Astrocyte (in vitro differentiated cells and primary cell): ENCODE measurements at regions not wholly inside any gene's neighbourhood (a gene's known extent, or its start where the extent isn't known, plus 50 kb on each side); places are given as distances from the start of the nearest gene placed in this dataset.

Experiments used
- DNase-seq: peaks from one replicate; pipeline ENCODE4 v3.0.0-alpha.2; 2010; ENCODE audit warnings: low read depth
- FAIRE-seq: peaks from 2 replicates; lab custom pipeline; 2011; peaks lifted over from hg19 to GRCh38; lab: Jason Lieb, UNC
- H2AFZ ChIP-seq: 2 replicates; pipeline ENCODE4 v1.6.0; 2012; ENCODE audit warnings: low read depth, low read length, inconsistent platforms
- H3K27ac ChIP-seq: 2 replicates; pipeline ENCODE4 v1.5.1; 2011; ENCODE audit warnings: low read depth, low read length, inconsistent platforms
- H3K27me3 ChIP-seq: 2 replicates; pipeline ENCODE4 v1.6.0; 2011; ENCODE audit warnings: low read length, inconsistent platforms; ENCODE audit not compliant: insufficient read depth
- H3K36me3 ChIP-seq: 2 replicates; pipeline ENCODE4 v1.5.1; 2011; ENCODE audit warnings: low read length, inconsistent platforms; ENCODE audit not compliant: insufficient read depth
- H3K4me1 ChIP-seq: 2 replicates; pipeline ENCODE4 v1.5.1; 2011; ENCODE audit warnings: low read length, inconsistent platforms; ENCODE audit not compliant: insufficient read depth
- H3K4me2 ChIP-seq: 2 replicates; pipeline ENCODE4 v1.6.0; 2012; ENCODE audit warnings: low read length, inconsistent platforms
- H3K4me3 ChIP-seq: 2 replicates; pipeline ENCODE4 v1.5.1; 2011; ENCODE audit warnings: low read depth, mild to moderate bottlenecking, low read length, inconsistent platforms; ENCODE audit not compliant: insufficient read depth
- H3K79me2 ChIP-seq: 2 replicates; pipeline ENCODE4 v1.6.0; 2012; ENCODE audit warnings: mild to moderate bottlenecking, low read length, inconsistent platforms; ENCODE audit not compliant: insufficient read depth
- H3K9ac ChIP-seq: 2 replicates; pipeline ENCODE4 v1.6.0; 2012; ENCODE audit warnings: mild to moderate bottlenecking, low read length, inconsistent platforms
- H3K9me3 ChIP-seq: 2 replicates; pipeline ENCODE4 v1.5.1; 2012; ENCODE audit warnings: low read depth, mild to moderate bottlenecking, low read length, inconsistent platforms; ENCODE audit not compliant: insufficient read depth
- H4K20me1 ChIP-seq: 2 replicates; pipeline ENCODE4 v1.6.0; 2012; ENCODE audit warnings: low read length, inconsistent platforms; ENCODE audit not compliant: insufficient read depth
- H3K27ac Mint-ChIP-seq: one replicate; pipeline ENCODE4 v1.8.0; 2021; ENCODE audit warnings: mild to moderate bottlenecking, mixed read lengths; ENCODE audit not compliant: unreplicated experiment
- H3K27me3 Mint-ChIP-seq: one replicate; pipeline ENCODE4 v1.8.0; 2021; ENCODE audit warnings: low read depth, mixed read lengths; ENCODE audit not compliant: unreplicated experiment
- H3K36me3 Mint-ChIP-seq: one replicate; pipeline ENCODE4 v1.8.0; 2021; ENCODE audit warnings: low read depth, mixed read lengths; ENCODE audit not compliant: unreplicated experiment
- H3K4me1 Mint-ChIP-seq: one replicate; pipeline ENCODE4 v1.8.0; 2021; ENCODE audit warnings: low read depth, mixed read lengths; ENCODE audit not compliant: unreplicated experiment
- H3K4me3 Mint-ChIP-seq: one replicate; pipeline ENCODE4 v1.8.0; 2021; ENCODE audit warnings: mild to moderate bottlenecking, moderate library complexity, mixed read lengths; ENCODE audit not compliant: unreplicated experiment
- H3K9me3 Mint-ChIP-seq: one replicate; pipeline ENCODE4 v1.8.0; 2021; ENCODE audit warnings: mild to moderate bottlenecking, mixed read lengths; ENCODE audit not compliant: unreplicated experiment
- CTCF ChIP-seq: IDR thresholded peaks from 2 replicates; pipeline ENCODE4 v1.5.1; 2011; ENCODE audit warnings: low read depth, mild to moderate bottlenecking, inconsistent platforms, low read length, moderate library complexity; ENCODE audit not compliant: insufficient read depth
- EZH2 ChIP-seq: IDR thresholded peaks from 2 replicates; pipeline ENCODE4 v1.6.1; 2012; ENCODE audit warnings: mild to moderate bottlenecking, low read length, inconsistent platforms; ENCODE audit not compliant: insufficient read depth

- peaks cover 3% of the 10 kb centered on the region for H3K9me3 Mint-ChIP-seq
- Histone ChIP-seq H3K9me3 (no peaks in the 10 kb centered on the region), H3K4me3 (no peak overlapping the region), H3K27me3 (no peaks in the 10 kb centered on the region), H3K9ac (no peak overlapping the region), H3K36me3 (no peaks in the 10 kb centered on the region), H4K20me1 (no peaks in the 10 kb centered on the region), H2AFZ (no peak overlapping the region), H3K79me2 (no peaks in the 10 kb centered on the region), H3K27ac (no peak overlapping the region), H3K4me1 (no peaks in the 10 kb centered on the region), H3K4me2 (no peak overlapping the region)
- no peak overlapping the region for H3K4me3 Mint-ChIP-seq
- no peaks in the 10 kb centered on the region for H3K4me1 Mint-ChIP-seq
- TF ChIP-seq EZH2 (no peak), CTCF (no peak)
- peaks cover 3% of the 10 kb centered on the region for H3K27me3 Mint-ChIP-seq
- no peaks in the 10 kb centered on the region for H3K36me3 Mint-ChIP-seq
- DNase-seq (no peak), FAIRE-seq (no peak)
- no peak overlapping the region for H3K27ac Mint-ChIP-seq
Observed at GRCh38 chr4:155026715-155027114, 181.7 kb upstream of the NPY2R start.

GRCh38 chr4:155032521-155033229 is 175.8 kb upstream of the NPY2R start:
- DNase-seq: no peak
- Histone ChIP-seq H3K27ac (no peak overlapping the region), H3K4me1 (no peaks in the 10 kb centered on the region), H3K4me2 (no peak overlapping the region), H3K79me2 (no peaks in the 10 kb centered on the region), H4K20me1 (no peaks in the 10 kb centered on the region), H2AFZ (no peak overlapping the region), H3K27me3 (no peaks in the 10 kb centered on the region), H3K9ac (no peak overlapping the region), H3K4me3 (no peak overlapping the region), H3K9me3 (no peaks in the 10 kb centered on the region), H3K36me3 (no peaks in the 10 kb centered on the region)
- TF ChIP-seq CTCF (no peak), EZH2 (no peak)
- Mint-ChIP-seq H3K4me1 (no peaks in the 10 kb centered on the region), H3K36me3 (no peaks in the 10 kb centered on the region), H3K27ac (no peak overlapping the region), H3K4me3 (no peak overlapping the region), H3K27me3 (no peaks in the 10 kb centered on the region), H3K9me3 (peaks cover 3% of the 10 kb centered on the region)
- FAIRE-seq: no peak

- H3K79me2 ChIP-seq: no peaks in the 10 kb centered on the region
- H3K4me2 ChIP-seq: no peak overlapping the region
- Mint-ChIP-seq H3K27ac (no peak overlapping the region), H3K36me3 (no peaks in the 10 kb centered on the region), H3K9me3 (peaks cover 3% of the 10 kb centered on the region), H3K4me3 (no peak overlapping the region), H3K27me3 (no peaks in the 10 kb centered on the region), H3K4me1 (no peaks in the 10 kb centered on the region)
- DNase-seq (no peak), FAIRE-seq (no peak)
- no peaks in the 10 kb centered on the region for H3K9me3 ChIP-seq
- no peak for TF ChIP-seq CTCF
- TF ChIP-seq EZH2: no peak
- H3K27ac ChIP-seq: no peak overlapping the region
- H3K4me3 ChIP-seq: no peak overlapping the region
- H4K20me1 ChIP-seq: no peaks in the 10 kb centered on the region
- H3K27me3 ChIP-seq: no peaks in the 10 kb centered on the region
- H3K9ac ChIP-seq: no peak overlapping the region
- H2AFZ ChIP-seq: no peak overlapping the region
- no peaks in the 10 kb centered on the region for H3K4me1 ChIP-seq
- no peaks in the 10 kb centered on the region for H3K36me3 ChIP-seq
Observed at GRCh38 chr4:155033604-155034003, 174.8 kb upstream of the NPY2R start.
